Duodenal mucosa (tissue), 2 donors: ENCODE measurements at regions not wholly inside any gene's neighbourhood (a gene's known extent, or its start where the extent isn't known, plus 50 kb on each side); places are given as distances from the start of the nearest gene placed in this dataset.

Experiments used
- H3K27ac ChIP-seq: one replicate; pipeline ENCODE4 v1.7.0; 2013; ENCODE audit warnings: low read depth, low read length
- H3K27me3 ChIP-seq, 2 donors: one replicate each; pipeline ENCODE4 v1.7.0; 2013; ENCODE audit warnings: low read length in 2 of 2, control low read depth in 1 of 2; ENCODE audit not compliant: insufficient read depth in 2 of 2, control insufficient read depth in 1 of 2
- H3K36me3 ChIP-seq, 2 donors: one replicate each; pipeline ENCODE4 v1.7.0; 2013; ENCODE audit warnings: low read length in 2 of 2, control low read depth in 1 of 2; ENCODE audit not compliant: insufficient read depth in 2 of 2, control insufficient read depth in 1 of 2
- H3K4me1 ChIP-seq, 2 donors: one replicate each; pipeline ENCODE4 v1.7.0; 2013; ENCODE audit warnings: low read length in 2 of 2, control low read depth in 1 of 2; ENCODE audit not compliant: insufficient read depth in 2 of 2, control insufficient read depth in 1 of 2
- H3K4me3 ChIP-seq, 2 donors: one replicate each; pipeline ENCODE4 v1.7.0; 2013; ENCODE audit warnings: low read length in 2 of 2, low read depth in 1 of 2
- H3K9ac ChIP-seq, 2 donors: one replicate each; pipeline ENCODE4 v1.7.0; 2013; ENCODE audit warnings: low read length in 2 of 2, low read depth in 1 of 2
- H3K9me3 ChIP-seq, 2 donors: one replicate each; pipeline ENCODE4 v1.7.0; 2013; ENCODE audit warnings: low read length in 2 of 2, control low read depth in 1 of 2; ENCODE audit not compliant: control insufficient read depth in 1 of 2

GRCh38 chr7:94240902-94241301, 153.8 kb upstream of the COL1A2 start:
- Histone ChIP-seq H3K27ac (no peak overlapping the region), H3K36me3 (no peaks in the 10 kb centered on the region), H3K9me3 (no peaks in the 10 kb centered on the region)

GRCh38 chr7:94241402-94241925, 153.2 kb upstream of the COL1A2 start:
- Histone ChIP-seq H3K9me3 (no peaks in the 10 kb centered on the region), H3K27ac (no peak overlapping the region), H3K9ac (no peak overlapping the region), H3K4me3 (no peak overlapping the region), H3K27me3 (no peaks in the 10 kb centered on the region), H3K4me1 (no peaks in the 10 kb centered on the region), H3K36me3 (no peaks in the 10 kb centered on the region)

More at GRCh38 chr7:94240902-94241301, 153.8 kb upstream of the COL1A2 start:
- H3K4me3 ChIP-seq, result no peak overlapping the region
- no peak overlapping the region for H3K9ac ChIP-seq
- peaks cover 0 to 3% of the 10 kb centered on the region in 2 donors for H3K27me3 ChIP-seq
- no peaks in the 10 kb centered on the region for H3K4me1 ChIP-seq

GRCh38 chr7:94243066-94243711, 151.5 kb upstream of the COL1A2 start:
- Histone ChIP-seq H3K9me3 (no peaks in the 10 kb centered on the region), H3K4me3 (no peak overlapping the region), H3K27me3 (no peaks in the 10 kb centered on the region), H3K4me1 (no peaks in the 10 kb centered on the region), H3K9ac (no peak overlapping the region), H3K36me3 (no peaks in the 10 kb centered on the region), H3K27ac (no peak overlapping the region)

- Histone ChIP-seq H3K9ac (no peak overlapping the region), H3K4me1 (no peaks in the 10 kb centered on the region), H3K27me3 (no peaks in the 10 kb centered on the region), H3K27ac (no peak overlapping the region), H3K4me3 (no peak overlapping the region), H3K36me3 (no peaks in the 10 kb centered on the region), H3K9me3 (no peaks in the 10 kb centered on the region)
These were observed 149.9 kb upstream of the COL1A2 start for GRCh38 chr7:94244760-94245159.

GRCh38 chr7:94245500-94245899, 149.2 kb upstream of the COL1A2 start:
- no peak overlapping the region for H3K27ac ChIP-seq
- H3K9me3 ChIP-seq, result no peaks in the 10 kb centered on the region
- H3K9ac ChIP-seq, result no peak overlapping the region
- H3K36me3 ChIP-seq, result no peaks in the 10 kb centered on the region
- no peaks in the 10 kb centered on the region for H3K27me3 ChIP-seq
- H3K4me1 ChIP-seq, result no peaks in the 10 kb centered on the region
- H3K4me3 ChIP-seq, result no peak overlapping the region

GRCh38 chr7:94247970-94248369, 146.7 kb upstream of the COL1A2 start:
- no peaks in the 10 kb centered on the region for H3K4me1 ChIP-seq
- H3K9ac ChIP-seq, result no peak overlapping the region
- H3K36me3 ChIP-seq, result no peaks in the 10 kb centered on the region
- H3K27me3 ChIP-seq, result no peaks in the 10 kb centered on the region
- no peak overlapping the region for H3K27ac ChIP-seq
- no peak overlapping the region for H3K4me3 ChIP-seq
- no peaks in the 10 kb centered on the region for H3K9me3 ChIP-seq

GRCh38 chr7:94249631-94250030, 145.1 kb upstream of the COL1A2 start:
- no peaks in the 10 kb centered on the region for H3K9me3 ChIP-seq
- H3K4me3 ChIP-seq, result no peak overlapping the region
- H3K27ac ChIP-seq, result no peak overlapping the region
- no peaks in the 10 kb centered on the region for H3K36me3 ChIP-seq
- H3K4me1 ChIP-seq, result no peaks in the 10 kb centered on the region
- no peaks in the 10 kb centered on the region for H3K27me3 ChIP-seq
- H3K9ac ChIP-seq, result no peak overlapping the region

- Histone ChIP-seq H3K4me1 (no peaks in the 10 kb centered on the region), H3K36me3 (no peaks in the 10 kb centered on the region), H3K27me3 (no peaks in the 10 kb centered on the region), H3K27ac (no peak overlapping the region), H3K4me3 (no peak overlapping the region), H3K9ac (no peak overlapping the region), H3K9me3 (no peaks in the 10 kb centered on the region)
These were observed 144.6 kb upstream of the COL1A2 start for GRCh38 chr7:94250124-94250523.

- Histone ChIP-seq H3K27ac (no peak overlapping the region), H3K4me1 (no peaks in the 10 kb centered on the region), H3K9ac (no peak overlapping the region), H3K36me3 (no peaks in the 10 kb centered on the region), H3K27me3 (no peaks in the 10 kb centered on the region), H3K4me3 (no peak overlapping the region), H3K9me3 (no peaks in the 10 kb centered on the region)
These were observed 143.7 kb upstream of the COL1A2 start for GRCh38 chr7:94250987-94251386.

GRCh38 chr7:94252124-94252523, 142.6 kb upstream of the COL1A2 start:
- Histone ChIP-seq H3K4me1 (no peaks in the 10 kb centered on the region), H3K9me3 (no peaks in the 10 kb centered on the region), H3K27me3 (no peaks in the 10 kb centered on the region), H3K36me3 (no peaks in the 10 kb centered on the region), H3K9ac (no peak overlapping the region), H3K4me3 (no peak overlapping the region), H3K27ac (no peak overlapping the region)
